BLaER1 treated with 17β-estradiol and CSF1 and Interleukin-3, amounts not matched to agents 10 nM and 100 nM (cell line): ENCODE measurements at regions not wholly inside any gene's neighbourhood (a gene's known extent, or its start where the extent isn't known, plus 50 kb on each side); places are given as distances from the start of the nearest gene placed in this dataset.
"Not testable (repeated sequence)": the region's sequence is repeated elsewhere in the genome, so short reads cannot be mapped to it uniquely, and the experiment has no call there.

Experiments
- H3K27ac ChIP-seq, 11 experiments: shearing (Covaris generic); formaldehyde crosslinking; 2 replicates each; pipeline ENCODE4 v1.8.1; 2022
- H3K27me3 ChIP-seq, 11 experiments: shearing (Covaris generic); formaldehyde crosslinking; 2 replicates each; pipeline ENCODE4 v1.8.1; 2022
- H3K36me3 ChIP-seq, 11 experiments: shearing (Covaris generic); formaldehyde crosslinking; 2 replicates each; pipeline ENCODE4 v1.8.1; 2022
- H3K4me1 ChIP-seq, 10 experiments: shearing (Covaris generic); formaldehyde crosslinking; 2 replicates each; pipeline ENCODE4 v1.8.1; 2022
- H3K4me2 ChIP-seq, 11 experiments: shearing (Covaris generic); formaldehyde crosslinking; 2 replicates each; pipeline ENCODE4 v1.8.1; 2022
- H3K4me3 ChIP-seq, 10 experiments: shearing (Covaris generic); formaldehyde crosslinking; 2 replicates each; pipeline ENCODE4 v1.8.1; 2022
- H3K9ac ChIP-seq, 11 experiments: shearing (Covaris generic); formaldehyde crosslinking; 2 replicates each; pipeline ENCODE4 v1.8.1; 2022
- H3K9me3 ChIP-seq, 11 experiments: shearing (Covaris generic); formaldehyde crosslinking; replicated peaks in 1 of 11; 2 replicates each; pipeline ENCODE4 v1.8.1; 2022
- H4K20me1 ChIP-seq, 11 experiments: shearing (Covaris generic); formaldehyde crosslinking; 2 replicates each; pipeline ENCODE4 v1.8.1; 2022
- Cebpa-rat ChIP-seq, 11 experiments: shearing (Covaris generic); IDR thresholded peaks; 2 replicates each; pipeline ENCODE4 v1.8.1; 2022

DNA sequence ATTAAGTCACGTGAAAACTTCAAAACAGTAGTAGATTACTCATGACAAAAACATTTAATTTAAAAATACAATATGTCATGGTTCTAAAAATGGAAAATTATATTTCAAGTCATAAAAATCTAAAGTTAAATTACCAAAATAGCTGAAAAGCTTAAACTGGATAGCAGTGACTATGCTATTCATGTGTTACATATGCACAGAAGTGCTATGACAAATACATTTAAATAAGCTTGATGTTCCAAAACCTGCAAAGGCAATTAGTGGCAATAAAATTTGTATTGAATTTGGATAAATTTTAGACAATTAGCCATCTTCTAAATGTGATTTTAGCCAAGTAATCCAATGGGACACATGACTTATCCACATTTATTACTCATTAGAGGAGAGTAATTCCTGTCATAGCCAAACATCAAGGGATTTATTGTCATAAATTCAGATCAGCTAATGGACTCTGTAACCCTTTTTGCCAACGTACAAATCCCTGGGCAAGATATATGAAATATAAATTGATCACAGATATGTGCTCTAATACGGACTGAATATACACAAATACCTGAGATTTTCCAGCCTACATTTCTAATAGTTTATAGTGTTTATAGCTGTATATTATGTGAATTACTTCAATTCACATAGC lies 419.4 kb downstream of the ISL1 start:
- H3K9ac ChIP-seq = no peak overlapping the region
- H3K4me2 ChIP-seq = no peak overlapping the region
- no peak overlapping the region for H3K27ac ChIP-seq
- no peak for TF ChIP-seq Cebpa-rat (IDR thresholded peaks at IDR 0.05)
- no peaks in the 10 kb centered on the region for H3K36me3 ChIP-seq
- no peaks in the 10 kb centered on the region for H4K20me1 ChIP-seq
- no peaks in the 10 kb centered on the region for H3K9me3 ChIP-seq
- H3K4me1 ChIP-seq = peaks cover 0 to 7% (median 3%) of the 10 kb centered on the region in 10 experiments; a peak in 9 of 20 replicates
- H3K4me3 ChIP-seq = no peak overlapping the region
- H3K27me3 ChIP-seq = no peaks in the 10 kb centered on the region

DNA sequence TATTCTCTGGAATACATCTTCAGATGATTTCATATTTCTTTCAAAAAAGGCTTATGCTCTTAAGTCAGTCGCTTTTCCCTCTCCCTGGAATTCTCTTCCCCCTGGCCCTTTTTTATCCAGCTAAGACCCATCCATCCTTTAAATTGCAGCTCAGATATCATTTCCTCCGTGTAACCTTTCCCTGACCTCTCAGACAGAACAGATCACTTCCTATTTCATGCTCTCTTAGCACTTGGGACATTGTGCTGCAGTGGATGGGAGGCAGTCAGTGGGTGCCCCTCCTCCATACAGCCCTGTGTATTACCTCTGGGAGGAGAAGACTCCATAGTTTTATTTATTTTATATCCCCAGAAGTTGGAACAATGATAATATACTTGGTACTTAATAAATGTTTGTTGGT lies 423.4 kb downstream of the ISL1 start:
- H3K27me3 ChIP-seq = no peaks in the 10 kb centered on the region
- no peaks in the 10 kb centered on the region for H4K20me1 ChIP-seq
- H3K27ac ChIP-seq = no peak overlapping the region
- H3K4me1 ChIP-seq = peaks cover 0 to 7% (median 3%) of the 10 kb centered on the region in 10 experiments; a peak in 9 of 20 replicates
- no peak overlapping the region for H3K9ac ChIP-seq
- H3K36me3 ChIP-seq = no peaks in the 10 kb centered on the region
- no peak overlapping the region for H3K4me3 ChIP-seq
- no peaks in the 10 kb centered on the region for H3K9me3 ChIP-seq
- H3K4me2 ChIP-seq = no peak overlapping the region
- TF ChIP-seq Cebpa-rat (IDR thresholded peaks at IDR 0.05) = no peak

DNA sequence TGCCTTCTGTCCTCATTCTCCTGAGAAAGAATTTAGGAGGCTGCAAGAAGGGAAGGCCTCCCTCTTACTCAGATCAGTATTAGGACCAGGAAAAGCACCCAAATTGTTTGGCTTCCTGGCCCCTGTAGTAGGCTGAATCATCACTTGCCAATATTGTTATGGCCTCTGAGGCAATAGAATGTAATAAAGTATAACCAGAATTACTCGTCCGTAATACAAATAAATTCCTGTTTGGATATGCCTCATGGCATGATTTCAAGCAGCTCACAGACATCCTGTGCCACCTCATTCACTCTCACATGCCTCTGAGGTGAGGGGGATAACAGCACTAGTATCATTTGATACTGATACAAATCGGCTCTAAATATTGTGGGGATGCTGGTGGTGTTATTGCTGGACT lies 427.3 kb downstream of the ISL1 start:
- Histone ChIP-seq H3K9me3 (no peaks in the 10 kb centered on the region), H3K4me3 (no peak overlapping the region), H3K36me3 (no peaks in the 10 kb centered on the region), H3K27ac (no peak overlapping the region), H3K9ac (no peak overlapping the region), H3K27me3 (no peaks in the 10 kb centered on the region), H4K20me1 (no peaks in the 10 kb centered on the region), H3K4me1 (no peaks in the 10 kb centered on the region), H3K4me2 (no peak overlapping the region)
- TF ChIP-seq Cebpa-rat (IDR thresholded peaks at IDR 0.05) = no peak

DNA sequence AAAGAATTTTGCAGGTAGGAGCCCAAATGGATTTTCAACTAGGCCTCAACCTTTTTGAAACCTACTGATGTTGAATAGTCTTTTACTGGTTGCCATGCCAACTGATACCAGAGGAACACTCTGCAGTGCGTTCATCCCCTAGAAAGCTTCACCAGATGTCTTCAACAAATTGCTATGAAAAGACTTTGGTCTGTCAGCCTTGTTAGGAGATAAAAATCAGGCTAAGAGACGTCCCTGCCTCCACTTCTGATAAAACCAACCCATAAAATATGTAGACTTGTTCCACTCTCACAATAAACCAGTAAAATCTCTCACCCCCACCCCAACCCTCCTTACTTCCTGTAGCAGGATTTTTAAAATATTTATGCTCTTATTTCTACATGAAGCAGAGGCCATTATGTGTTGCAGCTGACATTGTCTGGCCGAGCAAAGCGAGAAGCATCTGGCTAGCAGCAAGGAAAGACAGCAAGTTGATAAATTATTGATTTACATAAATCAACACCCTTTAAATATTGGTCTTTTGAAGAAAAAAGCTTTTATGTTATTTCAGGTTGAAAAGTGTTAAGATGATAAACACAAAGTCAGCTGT lies 428.7 kb downstream of the ISL1 start:
- H3K36me3 ChIP-seq = no peaks in the 10 kb centered on the region
- H3K4me2 ChIP-seq = no peak overlapping the region
- TF ChIP-seq Cebpa-rat (IDR thresholded peaks at IDR 0.05) = no peak
- H3K4me3 ChIP-seq = no peak overlapping the region
- H3K9me3 ChIP-seq = no peaks in the 10 kb centered on the region
- H3K27me3 ChIP-seq = no peaks in the 10 kb centered on the region
- no peak overlapping the region for H3K9ac ChIP-seq
- no peaks in the 10 kb centered on the region for H4K20me1 ChIP-seq
- no peaks in the 10 kb centered on the region for H3K4me1 ChIP-seq
- no peak overlapping the region for H3K27ac ChIP-seq

DNA sequence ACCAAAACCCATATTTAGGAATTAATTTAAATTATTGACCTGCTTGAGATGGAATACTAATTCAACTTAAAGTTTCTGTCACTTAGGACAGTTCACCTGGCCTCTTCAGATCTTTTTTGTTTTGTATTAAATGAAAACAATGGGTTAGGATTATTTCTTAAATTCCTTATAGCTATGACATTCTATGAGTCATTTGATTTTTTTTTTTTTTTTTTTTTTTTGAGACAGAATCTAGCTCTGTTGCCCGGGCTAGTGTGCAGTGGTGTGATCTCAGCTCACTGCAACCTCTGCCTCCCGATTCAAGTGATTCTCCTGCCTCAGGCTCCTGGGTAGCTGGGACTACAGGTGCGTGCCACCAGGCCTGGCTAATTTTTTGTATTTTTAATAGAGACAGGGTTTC lies 431.6 kb downstream of the ISL1 start:
- H3K36me3 ChIP-seq, H3K9ac ChIP-seq, H3K4me1 ChIP-seq, H4K20me1 ChIP-seq, H3K4me2 ChIP-seq, H3K27me3 ChIP-seq, H3K27ac ChIP-seq, H3K4me3 ChIP-seq, H3K9me3 ChIP-seq: not testable (repeated sequence)

DNA sequence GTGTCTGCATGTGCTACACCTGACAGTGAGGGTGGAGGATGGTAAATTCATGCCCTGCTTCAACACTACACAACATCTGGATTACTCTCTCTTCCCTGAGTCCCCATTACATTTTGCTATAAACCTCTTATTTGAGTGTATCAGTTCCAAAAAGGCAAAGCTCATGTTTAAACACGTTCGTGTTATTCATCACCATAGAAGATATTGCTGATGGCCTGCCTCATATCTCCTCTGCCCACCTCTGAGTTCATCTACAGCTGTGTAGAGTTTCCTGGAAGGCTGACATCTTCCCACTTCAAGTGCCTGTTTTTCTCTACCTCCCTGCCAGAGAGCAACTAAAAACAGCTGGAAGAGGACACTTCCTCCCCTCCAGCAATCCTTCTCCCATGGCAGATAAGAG lies 433.2 kb downstream of the ISL1 start:
- Histone ChIP-seq H3K4me3 (no peak overlapping the region), H3K27me3 (no peaks in the 10 kb centered on the region), H3K27ac (no peak overlapping the region), H3K4me1 (no peaks in the 10 kb centered on the region), H3K4me2 (no peak overlapping the region), H3K9ac (no peak overlapping the region), H3K9me3 (no peaks in the 10 kb centered on the region), H3K36me3 (no peaks in the 10 kb centered on the region), H4K20me1 (no peaks in the 10 kb centered on the region)
- TF ChIP-seq Cebpa-rat (IDR thresholded peaks at IDR 0.05) = no peak

DNA sequence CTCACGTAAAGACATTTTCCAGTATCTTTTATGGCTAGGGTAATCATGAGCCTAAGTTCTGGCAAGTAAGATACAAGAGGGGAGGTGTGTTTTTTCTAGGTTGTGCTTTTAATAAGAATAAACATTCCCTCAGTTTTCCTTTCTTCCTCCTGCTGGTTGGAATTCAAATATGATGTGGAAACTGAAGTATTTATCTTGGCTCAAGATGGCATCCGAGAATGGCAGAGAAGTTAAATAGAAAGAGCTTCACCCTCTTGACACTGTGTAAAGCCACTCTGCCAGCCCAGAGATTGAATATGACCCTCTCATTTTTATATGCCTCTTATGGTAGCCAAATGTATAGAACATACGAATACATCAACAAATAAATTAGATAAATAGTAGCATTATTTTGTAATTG lies 438.4 kb downstream of the ISL1 start:
- H3K36me3 ChIP-seq = no peaks in the 10 kb centered on the region
- TF ChIP-seq Cebpa-rat (IDR thresholded peaks at IDR 0.05) = no peak
- no peaks in the 10 kb centered on the region for H4K20me1 ChIP-seq
- no peaks in the 10 kb centered on the region for H3K4me1 ChIP-seq
- H3K27me3 ChIP-seq = no peaks in the 10 kb centered on the region
- no peak overlapping the region for H3K4me3 ChIP-seq
- no peak overlapping the region for H3K27ac ChIP-seq
- no peak overlapping the region for H3K4me2 ChIP-seq
- H3K9ac ChIP-seq = no peak overlapping the region
- H3K9me3 ChIP-seq = no peaks in the 10 kb centered on the region

DNA sequence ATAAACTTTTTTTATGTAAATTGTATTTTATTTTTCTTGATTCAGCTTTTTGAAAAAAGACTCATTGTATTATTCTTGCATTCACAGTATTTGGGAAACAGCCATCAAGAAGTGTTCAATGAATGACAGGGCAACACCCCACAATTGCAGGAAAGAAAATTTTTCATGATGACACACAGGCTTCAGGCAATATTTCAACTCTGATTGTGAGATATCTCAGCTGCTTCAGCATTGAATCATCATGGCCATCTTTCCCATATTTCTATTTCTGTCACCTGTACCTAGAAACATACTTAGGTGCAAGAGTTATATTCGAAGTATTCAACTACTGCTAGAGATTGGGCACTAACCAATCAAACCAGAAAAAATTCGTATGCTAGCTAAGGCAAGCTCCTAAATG lies 446.0 kb downstream of the ISL1 start:
- Histone ChIP-seq H3K9me3 (no peaks in the 10 kb centered on the region), H4K20me1 (no peaks in the 10 kb centered on the region), H3K4me3 (no peak overlapping the region), H3K9ac (no peak overlapping the region), H3K4me2 (no peak overlapping the region), H3K36me3 (no peaks in the 10 kb centered on the region), H3K27ac (no peak overlapping the region), H3K4me1 (no peaks in the 10 kb centered on the region), H3K27me3 (no peaks in the 10 kb centered on the region)
- TF ChIP-seq Cebpa-rat (IDR thresholded peaks at IDR 0.05) = no peak

DNA sequence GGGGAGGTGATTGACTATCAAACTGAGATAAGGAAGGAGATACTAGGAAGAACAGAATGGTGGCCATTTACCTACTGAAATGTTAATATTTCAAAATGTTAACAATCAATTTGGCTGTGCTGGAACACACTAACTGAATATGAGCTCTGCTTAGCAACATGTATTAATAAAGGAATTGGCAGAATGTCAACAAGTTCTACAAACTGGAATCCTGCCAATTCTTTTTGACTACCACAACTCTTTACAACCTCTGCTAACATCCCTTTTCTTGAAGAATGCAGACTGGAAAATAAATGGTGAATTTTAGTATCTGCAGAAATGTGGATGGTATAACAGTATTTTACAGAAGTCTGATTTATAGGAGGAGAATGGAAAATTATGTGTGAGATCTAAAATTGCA lies 446.4 kb downstream of the ISL1 start:
- Histone ChIP-seq H3K27ac (no peak overlapping the region), H3K4me1 (no peaks in the 10 kb centered on the region), H3K36me3 (no peaks in the 10 kb centered on the region), H3K9ac (no peak overlapping the region), H3K9me3 (no peaks in the 10 kb centered on the region), H3K27me3 (no peaks in the 10 kb centered on the region), H4K20me1 (no peaks in the 10 kb centered on the region), H3K4me2 (no peak overlapping the region), H3K4me3 (no peak overlapping the region)
- no peak for TF ChIP-seq Cebpa-rat (IDR thresholded peaks at IDR 0.05)

DNA sequence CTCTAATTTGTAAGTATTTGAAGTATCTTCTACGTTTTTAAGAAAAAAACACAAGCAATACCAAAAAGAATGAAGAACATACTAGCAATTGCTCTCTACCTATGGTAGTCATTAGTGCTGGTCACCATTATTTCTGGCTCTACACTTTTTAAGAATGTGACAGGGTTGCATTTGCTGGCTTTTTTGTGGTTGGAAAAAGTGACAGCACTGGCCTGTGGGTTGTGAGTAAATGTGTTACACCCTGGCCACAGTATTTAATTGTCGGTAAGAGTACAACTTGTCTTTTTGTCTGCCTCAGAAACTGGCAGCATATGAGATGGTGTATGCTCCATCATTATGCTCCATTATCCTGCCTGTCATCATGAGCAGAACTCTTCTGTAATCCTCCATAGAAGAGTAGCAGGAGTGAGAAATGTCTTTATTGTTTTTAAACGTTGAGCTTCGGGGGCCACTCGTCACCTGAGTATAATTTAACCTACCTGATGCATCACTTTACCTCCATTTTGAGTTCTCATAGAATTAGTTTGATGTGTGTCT lies 449.8 kb downstream of the ISL1 start:
- Histone ChIP-seq H3K9me3 (no peaks in the 10 kb centered on the region), H3K9ac (no peak overlapping the region), H3K27me3 (no peaks in the 10 kb centered on the region), H3K4me2 (no peak overlapping the region), H3K36me3 (no peaks in the 10 kb centered on the region), H4K20me1 (no peaks in the 10 kb centered on the region), H3K27ac (no peak overlapping the region), H3K4me1 (no peaks in the 10 kb centered on the region), H3K4me3 (no peak overlapping the region)
- TF ChIP-seq Cebpa-rat (IDR thresholded peaks at IDR 0.05) = no peak
